SK-N-SH (cell line): ENCODE measurements at regions not wholly inside any gene's neighbourhood (a gene's known extent, or its start where the extent isn't known, plus 50 kb on each side); places are given as distances from the start of the nearest gene placed in this dataset.

Experiments
- CTCF ChIA-PET: fragments of 300-600, 350-600 bp; formaldehyde crosslinking; extraction: SDS; loops from one replicate; lab custom pipeline; 2021; lab: Yijun Ruan, JAX
- POLR2A ChIA-PET: fragments of 350-600 bp; sonication (Branson Sonifier 250); formaldehyde crosslinking; extraction: SDS; loops from one replicate; lab custom pipeline; 2020; ENCODE audit warnings: antibody characterized with exemption, inconsistent platforms; lab: Yijun Ruan, JAX
- DNase-seq: peaks from one replicate; pipeline ENCODE4 v3.0.0; 2012
- H2AFZ ChIP-seq: fragments of 200-600 bp; sonication (generic); 2 replicates; pipeline ENCODE4 v1.8.1; 2016; ENCODE audit warnings: antibody characterized with exemption, mild to moderate bottlenecking, low read depth
- H3F3A ChIP-seq: fragments of 200-600 bp; sonication (generic); replicated peaks from 2 replicates; pipeline ENCODE3; 2016; ENCODE audit warnings: antibody characterized with exemption, mild to moderate bottlenecking; ENCODE audit not compliant: insufficient read depth
- H3K27ac ChIP-seq, 2 experiments: fragments of 200-500 bp in 1 of 2; fragments of 200-600 bp in 1 of 2; sonication (Bioruptor generic) in 1 of 2; sonication (generic), shearing (Covaris generic) in 1 of 2; 2 replicates each; pipeline versions ENCODE4 v1.5.1 to v1.6.1; 2014 to 2016; ENCODE audit warnings: low read depth in 2 of 2, inconsistent platforms in 1 of 2, low read length in 1 of 2, mild to moderate bottlenecking in 1 of 2, mixed read lengths in 1 of 2
- H3K27me3 ChIP-seq: fragments of 200-600 bp; sonication (generic), shearing (Covaris generic); 2 replicates; pipeline ENCODE4 v1.6.1; 2016; ENCODE audit warnings: mixed run types; ENCODE audit not compliant: insufficient read depth
- H3K36me3 ChIP-seq, 2 experiments: fragments of 200-500 bp in 1 of 2; fragments of 200-600 bp in 1 of 2; sonication (Bioruptor generic) in 1 of 2; sonication (generic) in 1 of 2; replicated peaks in 1 of 2; 2 replicates each; pipeline versions ENCODE3 to v1.5.1; 2014 to 2016; ENCODE audit warnings: low read length in 1 of 2, mild to moderate bottlenecking in 1 of 2; ENCODE audit not compliant: insufficient read depth in 2 of 2, control insufficient read depth in 1 of 2
- H3K4me1 ChIP-seq, 2 experiments: fragments of 200-500 bp in 1 of 2; fragments of 200-600 bp in 1 of 2; sonication (Bioruptor generic) in 1 of 2; sonication (generic), shearing (Covaris generic) in 1 of 2; 2 replicates each; pipeline versions ENCODE4 v1.5.1 to v1.6.1; 2014 to 2016; ENCODE audit warnings: low read depth in 1 of 2, low read length in 1 of 2, mixed run types in 1 of 2; ENCODE audit not compliant: insufficient read depth in 2 of 2, control insufficient read depth in 1 of 2
- H3K4me2 ChIP-seq: fragments of 200-600 bp; sonication (generic), shearing (Covaris generic); 2 replicates; pipeline ENCODE4 v1.6.1; 2017; ENCODE audit warnings: mixed run types
- H3K4me3 ChIP-seq, 2 experiments: fragments of 200-500 bp in 1 of 2; fragments of 200-600 bp in 1 of 2; sonication (Bioruptor generic) in 1 of 2; sonication (generic), shearing (Covaris generic) in 1 of 2; 2 replicates each; pipeline versions ENCODE4 v1.5.1 to v1.8.1; 2014 to 2016; ENCODE audit warnings: low read depth in 2 of 2, inconsistent platforms in 1 of 2, low read length in 1 of 2, mild to moderate bottlenecking in 1 of 2, mixed read lengths in 1 of 2, moderate library complexity in 1 of 2
- H3K79me2 ChIP-seq: fragments of 200-600 bp; sonication (generic); 2 replicates; pipeline ENCODE4 v1.8.1; 2017; ENCODE audit warnings: mild to moderate bottlenecking; ENCODE audit not compliant: insufficient read depth
- H3K9ac ChIP-seq: fragments of 200-600 bp; sonication (generic); 2 replicates; pipeline ENCODE4 v1.6.1; 2017; ENCODE audit warnings: mixed run types
- H3K9me2 ChIP-seq: fragments of 200-600 bp; sonication (generic); 2 replicates; pipeline ENCODE4 v1.6.1; 2017; ENCODE audit warnings: mixed run types
- H3K9me3 ChIP-seq: fragments of 200-600 bp; sonication (generic); 2 replicates; pipeline ENCODE4 v1.6.1; 2017; ENCODE audit warnings: mixed run types, mild to moderate bottlenecking, moderate library complexity
- H4K20me1 ChIP-seq: fragments of 200-600 bp; sonication (generic); 2 replicates; pipeline ENCODE4 v1.6.1; 2017; ENCODE audit warnings: mild to moderate bottlenecking, mixed run types; ENCODE audit not compliant: insufficient read depth
- CHD2 ChIP-seq: fragments of 150-350 bp; IDR thresholded peaks from 2 replicates; pipeline ENCODE4 v1.6.1; 2018; ENCODE audit warnings: low read length; ENCODE audit not compliant: partially characterized antibody
- CTCF ChIP-seq: fragments of 200-600 bp; sonication (generic); IDR thresholded peaks from 2 replicates; pipeline ENCODE4 v1.6.1; 2017; ENCODE audit warnings: antibody characterized with exemption, mild to moderate bottlenecking, moderate library complexity
- ELF1 ChIP-seq: IDR thresholded peaks from 2 replicates; pipeline ENCODE4 v1.4.0; 2012
- EZH2phosphoT487 ChIP-seq: fragments of 200-600 bp; sonication (generic); IDR thresholded peaks from 2 replicates; pipeline ENCODE4 v1.6.1; 2017; ENCODE audit warnings: low read depth, mixed run types, mild to moderate bottlenecking, antibody characterized with exemption, moderate library complexity, borderline replicate concordance
- FOSL2 ChIP-seq: IDR thresholded peaks from 2 replicates; pipeline ENCODE4 v1.4.0; 2012; ENCODE audit warnings: low read depth, mild to moderate bottlenecking, moderate library complexity, borderline replicate concordance
- FOXJ3 ChIP-seq: sonication (generic); formaldehyde crosslinking; IDR thresholded peaks from 2 replicates; pipeline ENCODE4 v1.5.1; 2020; ENCODE audit warnings: mild to moderate bottlenecking, missing genetic modification reagents
- FOXM1 ChIP-seq: IDR thresholded peaks from 2 replicates; pipeline ENCODE4 v1.4.0; 2012; ENCODE audit warnings: low read depth, mild to moderate bottlenecking
- GATA2 ChIP-seq: sonication (generic); formaldehyde crosslinking; IDR thresholded peaks from 2 replicates; pipeline ENCODE4 v1.5.0; 2020; ENCODE audit warnings: mild to moderate bottlenecking, missing genetic modification reagents
- JUND ChIP-seq: IDR thresholded peaks from 2 replicates; pipeline ENCODE4 v1.4.0; 2012
- MEF2A ChIP-seq: IDR thresholded peaks from 2 replicates; pipeline ENCODE4 v1.4.0; 2012; ENCODE audit warnings: low read depth, borderline replicate concordance
- NRF1 ChIP-seq: IDR thresholded peaks from 2 replicates; pipeline ENCODE4 v1.6.1; 2012; ENCODE audit warnings: low read depth, mild to moderate bottlenecking, low read length
- PBX3 ChIP-seq: IDR thresholded peaks from 2 replicates; pipeline ENCODE4; 2012
- POLR2AphosphoS5 ChIP-seq: IDR thresholded peaks from 2 replicates; pipeline ENCODE4 v1.6.1; 2012; ENCODE audit warnings: low read depth, low read length
- RAD21 ChIP-seq: IDR thresholded peaks from 2 replicates; pipeline ENCODE4 v1.6.1; 2012; ENCODE audit warnings: mild to moderate bottlenecking, low read length
- SMC3 ChIP-seq: IDR thresholded peaks from 2 replicates; pipeline ENCODE4 v1.6.1; 2012; ENCODE audit warnings: low read depth, low read length, improper control_type of control experiment
- TEAD4 ChIP-seq: IDR thresholded peaks from 2 replicates; pipeline ENCODE4 v1.4.0; 2012; ENCODE audit warnings: mild to moderate bottlenecking, borderline replicate concordance; ENCODE audit not compliant: insufficient read depth
- USF1 ChIP-seq: IDR thresholded peaks from 2 replicates; pipeline ENCODE4 v1.4.0; 2012; ENCODE audit warnings: low read depth, borderline replicate concordance
- USF2 ChIP-seq: fragments of 150-350 bp; IDR thresholded peaks from 2 replicates; pipeline ENCODE4 v1.6.1; 2017; ENCODE audit warnings: antibody characterized with exemption, low read length, low read depth, borderline replicate concordance
- YY1 ChIP-seq: IDR thresholded peaks from 2 replicates; pipeline ENCODE4 v1.4.0; 2012; ENCODE audit warnings: low read depth, mild to moderate bottlenecking
- WGBS: methylation state at CpG from one replicate; pipeline ENCODE4 v1.1.6; 2017; ENCODE audit warnings: low lambda C conversion rate; 5-methylcytosine and 5-hydroxymethylcytosine counted together

GRCh38 chr7:86951895-86952294 lies 107.6 kb downstream of the ELAPOR2 start:
- Histone ChIP-seq H3K79me2 (peaks cover 12% of the 10 kb centered on the region; the same call in 1 of the 2 replicates), H3K36me3 (no peaks in the 10 kb centered on the region), H3F3A (peaks cover 5% of the 10 kb centered on the region), H3K9me2 (no peaks in the 10 kb centered on the region), H3K27me3 (no peaks in the 10 kb centered on the region), H3K27ac (no peak overlapping the region), H3K9ac (no peak overlapping the region), H2AFZ (no peak overlapping the region), H3K4me3 (no peak overlapping the region), H3K4me1 (peaks cover 0 to 12% of the 10 kb centered on the region in 2 experiments; a peak in 2 of 4 replicates), H3K4me2 (no peak overlapping the region), H3K9me3 (no peaks in the 10 kb centered on the region), H4K20me1 (peaks cover 1% of the 10 kb centered on the region; the same call in 1 of the 2 replicates)
- no peak for DNase-seq
- ChIA-PET POLR2A (no interaction called here), CTCF (interaction anchor here (1.0 to 2.5 kb wide), 3 partner anchors 10 to 209 kb away, joined by 3 to 13 read pairs (median 3); no protein-coding TSS in a partner anchor)
- TF ChIP-seq RAD21 (no peak), CHD2 (no peak), USF1 (no peak), EZH2phosphoT487 (no peak), YY1 (no peak), CTCF (no peak)

GRCh38 chr7:86950944-86951343 lies 108.5 kb downstream of the ELAPOR2 start:
- POLR2A ChIA-PET, result interaction anchor here (1.1 to 2.1 kb wide), 2 partner anchors 14 to 201 kb away, joined by 3 to 4 read pairs; no protein-coding TSS in a partner anchor
- H4K20me1 ChIP-seq, result peaks cover 4% of the 10 kb centered on the region; the same call in 1 of the 2 replicates
- TF ChIP-seq USF2, result no peak
- no peak for TF ChIP-seq MEF2A
- TF ChIP-seq USF1, result no peak
- no peak for TF ChIP-seq SMC3
- no peak for TF ChIP-seq JUND
- TF ChIP-seq ELF1, result no peak
- no peak for TF ChIP-seq PBX3
- TF ChIP-seq FOXJ3 (CRISPR knock-in tag), result no peak
- TF ChIP-seq FOXM1, result no peak
- TF ChIP-seq NRF1, result no peak
- TF ChIP-seq EZH2phosphoT487, result no peak
- no peak for TF ChIP-seq POLR2AphosphoS5
- no peak for TF ChIP-seq GATA2 (CRISPR knock-in tag)
- TF ChIP-seq TEAD4, result no peak
- no peak for TF ChIP-seq FOSL2

More at GRCh38 chr7:86950944-86951343, 108.5 kb downstream of the ELAPOR2 start:
- Histone ChIP-seq H3F3A (peaks cover 5% of the 10 kb centered on the region), H3K79me2 (0 out of 2 replicates have a peak, but pooled peaks cover 8% of the 10 kb centered on the region), H3K4me3 (no peak overlapping the region), H2AFZ (no peak overlapping the region), H3K9me3 (no peaks in the 10 kb centered on the region), H3K9me2 (no peaks in the 10 kb centered on the region), H3K4me2 (no peak overlapping the region), H3K27me3 (no peaks in the 10 kb centered on the region), H3K27ac (no peak overlapping the region), H3K4me1 (peaks cover 0 to 12% of the 10 kb centered on the region in 2 experiments; a peak in 2 of 4 replicates), H3K36me3 (no peaks in the 10 kb centered on the region), H3K9ac (no peak overlapping the region)
- CTCF ChIA-PET, result interaction anchor here (1.3 to 2.5 kb wide), 2 partner anchors 10 to 197 kb away, joined by 5 to 13 read pairs; no protein-coding TSS in a partner anchor
- no peak for DNase-seq
- 96% methylated on average over 1 of the region's 1 CpG for WGBS
